Smooth muscle cell (in vitro differentiated cells): ENCODE measurements at regions not wholly inside any gene's neighbourhood (a gene's known extent, or its start where the extent isn't known, plus 50 kb on each side); places are given as distances from the start of the nearest gene placed in this dataset.
"Not testable (repeated sequence)": the region's sequence is repeated elsewhere in the genome, so short reads cannot be mapped to it uniquely, and the experiment has no call there.

Experiments used
- DNase-seq: peaks from one replicate; lab custom pipeline; 2025; ENCODE audit not compliant: unreplicated experiment; lab: John Stamatoyannopoulos, UW
- H2AFZ ChIP-seq: fragments of 200-600 bp; sonication (generic); 2 replicates; pipeline ENCODE4 v1.6.0; 2016; ENCODE audit warnings: antibody characterized with exemption, low read depth, mild to moderate bottlenecking
- H3F3A ChIP-seq: fragments of 200-600 bp; sonication (generic); 2 replicates; pipeline ENCODE4 v1.6.0; 2017; ENCODE audit warnings: antibody characterized with exemption, low read depth
- H3K27ac ChIP-seq: fragments of 200-600 bp; sonication (generic); 2 replicates; pipeline ENCODE4 v1.5.1; 2016; ENCODE audit warnings: low read depth, mild to moderate bottlenecking
- H3K27me3 ChIP-seq: fragments of 200-600 bp; sonication (generic); 2 replicates; pipeline ENCODE4 v1.6.1; 2016; ENCODE audit warnings: low read depth, mild to moderate bottlenecking
- H3K36me3 ChIP-seq: fragments of 200-600 bp; sonication (generic); 2 replicates; pipeline ENCODE4 v1.5.1; 2016; ENCODE audit warnings: low read depth
- H3K4me1 ChIP-seq: fragments of 200-600 bp; sonication (generic); 2 replicates; pipeline ENCODE4 v1.5.1; 2016; ENCODE audit warnings: low read depth
- H3K4me2 ChIP-seq: fragments of 200-600 bp; sonication (generic); 2 replicates; pipeline ENCODE4 v1.6.0; 2016; ENCODE audit warnings: mild to moderate bottlenecking
- H3K4me3 ChIP-seq: fragments of 200-600 bp; sonication (generic); 2 replicates; pipeline ENCODE4 v1.5.1; 2016; ENCODE audit warnings: mild to moderate bottlenecking
- H3K79me2 ChIP-seq: fragments of 200-600 bp; sonication (generic); 2 replicates; pipeline ENCODE4 v1.6.0; 2016; ENCODE audit warnings: low read depth, mild to moderate bottlenecking
- H3K9ac ChIP-seq: fragments of 200-600 bp; sonication (generic); 2 replicates; pipeline ENCODE4 v1.6.0; 2016; ENCODE audit warnings: low read depth
- H3K9me3 ChIP-seq: fragments of 200-600 bp; sonication (generic); replicated peaks from 2 replicates; pipeline ENCODE4 v1.5.1; 2016; ENCODE audit warnings: low read depth
- H4K20me1 ChIP-seq: fragments of 200-600 bp; sonication (generic); 2 replicates; pipeline ENCODE4 v1.6.0; 2016; ENCODE audit warnings: low read depth
- CTCF ChIP-seq: fragments of 200-600 bp; sonication (generic); IDR thresholded peaks from 2 replicates; pipeline ENCODE4 v1.5.1; 2017; ENCODE audit warnings: borderline replicate concordance, mild to moderate bottlenecking, antibody characterized with exemption; ENCODE audit not compliant: insufficient read depth, poor library complexity, severe bottlenecking
- WGBS: methylation state at CpG from one replicate; pipeline ENCODE4 v1.1.7; 2016; ENCODE audit warnings: low lambda C conversion rate; 5-methylcytosine and 5-hydroxymethylcytosine counted together

DNA sequence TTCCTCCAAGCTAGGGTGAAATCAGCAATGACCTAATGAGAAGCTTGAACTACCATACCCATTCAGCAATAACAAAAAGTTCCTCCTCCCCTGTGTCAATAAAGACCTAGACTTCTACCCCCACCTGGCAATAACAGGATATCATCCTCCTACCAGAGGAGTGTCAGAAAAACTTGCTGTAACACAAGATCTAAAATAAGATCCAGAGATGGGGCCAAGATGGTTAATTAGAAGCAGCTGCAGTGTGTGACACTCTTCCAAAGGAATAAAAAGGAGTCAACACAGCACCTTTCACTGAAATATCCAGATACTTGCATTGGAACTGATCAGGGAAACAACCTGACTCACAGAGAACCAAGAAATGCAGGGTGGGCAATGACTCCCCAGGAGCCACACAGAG, 84.4 kb upstream of the ARHGAP42 start:
- no peaks in the 10 kb centered on the region for H3K4me1 ChIP-seq
- no peaks in the 10 kb centered on the region for H3F3A ChIP-seq
- no peaks in the 10 kb centered on the region for H3K36me3 ChIP-seq
- H3K27me3 ChIP-seq: no peaks in the 10 kb centered on the region
- H4K20me1 ChIP-seq: no peaks in the 10 kb centered on the region
- H3K9ac ChIP-seq: no peak overlapping the region
- no peak for DNase-seq
- no peaks in the 10 kb centered on the region for H3K9me3 ChIP-seq
- H3K27ac ChIP-seq: no peak overlapping the region
- no peak overlapping the region for H2AFZ ChIP-seq
- no peaks in the 10 kb centered on the region for H3K79me2 ChIP-seq
- TF ChIP-seq CTCF: no peak
- H3K4me2 ChIP-seq: no peak overlapping the region
- H3K4me3 ChIP-seq: no peak overlapping the region

DNA sequence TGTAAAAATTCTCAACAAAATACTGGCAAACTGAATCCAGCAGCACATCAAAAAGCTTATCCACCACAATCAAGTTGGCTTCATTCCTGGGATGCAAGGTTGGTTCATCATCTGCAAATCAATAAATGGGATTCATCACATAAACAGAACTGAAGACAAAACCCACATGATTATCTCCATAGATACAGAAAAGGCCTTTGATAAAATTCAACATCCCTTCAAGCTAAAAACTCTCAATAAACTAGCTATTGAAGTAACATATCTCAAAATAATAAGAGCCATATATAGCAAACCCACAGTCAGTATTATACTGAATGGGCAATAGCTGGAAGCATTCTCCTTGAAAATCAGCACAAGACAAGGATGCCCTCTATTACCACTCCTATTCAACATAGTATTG, 79.3 kb upstream of the ARHGAP42 start:
- not testable (repeated sequence) for H3K79me2 ChIP-seq, H3K36me3 ChIP-seq, H4K20me1 ChIP-seq, H3K4me1 ChIP-seq, H3K27ac ChIP-seq, H3K4me3 ChIP-seq, H3K4me2 ChIP-seq, H3F3A ChIP-seq, H2AFZ ChIP-seq, H3K27me3 ChIP-seq, DNase-seq, H3K9ac ChIP-seq, H3K9me3 ChIP-seq

GRCh38 chr11:100612766-100613165, 74.3 kb upstream of the ARHGAP42 start:
- H3K27ac ChIP-seq: no peak overlapping the region
- H2AFZ ChIP-seq: no peak overlapping the region
- no peak overlapping the region for H3K9ac ChIP-seq
- no peaks in the 10 kb centered on the region for H3K79me2 ChIP-seq
- H3K27me3 ChIP-seq: no peaks in the 10 kb centered on the region
- H4K20me1 ChIP-seq: no peaks in the 10 kb centered on the region
- no peak for DNase-seq
- no peaks in the 10 kb centered on the region for H3K4me1 ChIP-seq
- no peak overlapping the region for H3K4me3 ChIP-seq
- no peak overlapping the region for H3K4me2 ChIP-seq
- 48% methylated on average over 2 of the region's 2 CpGs for WGBS
- H3K9me3 ChIP-seq: no peaks in the 10 kb centered on the region
- no peaks in the 10 kb centered on the region for H3K36me3 ChIP-seq
- H3F3A ChIP-seq: no peaks in the 10 kb centered on the region
- TF ChIP-seq CTCF: no peak

DNA sequence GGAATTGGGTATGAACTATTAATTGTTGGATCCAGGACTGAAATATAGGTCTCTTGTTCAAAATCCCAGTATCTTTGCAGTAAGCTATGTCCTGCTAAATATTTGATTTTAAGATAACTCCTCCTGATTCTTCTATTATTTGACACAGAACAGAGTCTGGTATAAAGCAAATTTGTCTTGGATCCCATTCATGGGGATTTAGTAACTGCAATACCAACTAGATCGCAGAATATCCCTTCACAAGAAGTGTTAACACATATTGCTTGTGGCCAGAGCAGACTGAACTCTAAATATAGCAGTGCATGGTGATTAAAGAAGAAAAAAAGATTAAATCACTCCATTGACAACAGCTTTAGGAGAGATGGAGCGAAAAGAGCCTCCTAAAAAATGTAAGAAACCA, 68.2 kb upstream of the ARHGAP42 start:
- no peaks in the 10 kb centered on the region for H3K4me1 ChIP-seq
- H4K20me1 ChIP-seq: no peaks in the 10 kb centered on the region
- peak overlapping the region; percentile 21 for H2AFZ ChIP-seq
- H3K79me2 ChIP-seq: no peaks in the 10 kb centered on the region
- no peak for TF ChIP-seq CTCF
- WGBS: 80% methylated on average over 2 of the region's 2 CpGs
- H3K27ac ChIP-seq: no peak overlapping the region
- H3K4me3 ChIP-seq: no peak overlapping the region
- DNase-seq: no peak
- H3K27me3 ChIP-seq: no peaks in the 10 kb centered on the region
- no peaks in the 10 kb centered on the region for H3K9me3 ChIP-seq
- H3K36me3 ChIP-seq: no peaks in the 10 kb centered on the region
- H3K4me2 ChIP-seq: no peak overlapping the region
- H3K9ac ChIP-seq: no peak overlapping the region
- no peaks in the 10 kb centered on the region for H3F3A ChIP-seq
